Endodermal cell (in vitro differentiated cells): ENCODE measurements at regions not wholly inside any gene's neighbourhood (a gene's known extent, or its start where the extent isn't known, plus 50 kb on each side); places are given as distances from the start of the nearest gene placed in this dataset.

Source experiments
- DNase-seq: peaks from one replicate; pipeline ENCODE4 v3.0.0-alpha.2; 2017
- H3K27ac ChIP-seq: 2 replicates; pipeline ENCODE4 v1.5.1; 2013; ENCODE audit warnings: mild to moderate bottlenecking, low read depth, low read length, moderate library complexity
- H3K27me3 ChIP-seq: 2 replicates; pipeline ENCODE4 v1.6.1; 2013; ENCODE audit warnings: mild to moderate bottlenecking, low read length, moderate library complexity; ENCODE audit not compliant: insufficient read depth, control insufficient read depth, poor library complexity, severe bottlenecking
- H3K36me3 ChIP-seq: 2 replicates; pipeline ENCODE4 v1.7.0; 2013; ENCODE audit warnings: mild to moderate bottlenecking, low read length, moderate library complexity; ENCODE audit not compliant: control insufficient read depth, insufficient read depth
- H3K4me1 ChIP-seq: one replicate; pipeline ENCODE4 v1.7.0; 2013; ENCODE audit warnings: low read length; ENCODE audit not compliant: control insufficient read depth, insufficient read depth
- H3K4me3 ChIP-seq: 2 replicates; pipeline ENCODE4 v1.5.1; 2013; ENCODE audit warnings: mild to moderate bottlenecking, low read length, moderate library complexity
- H3K9ac ChIP-seq: 2 replicates; pipeline ENCODE4 v1.6.1; 2013; ENCODE audit warnings: mild to moderate bottlenecking, low read length, moderate library complexity; ENCODE audit not compliant: poor library complexity, severe bottlenecking; ENCODE audit errors: extremely low read depth
- H3K9me3 ChIP-seq: 2 replicates; pipeline ENCODE4 v1.6.1; 2013; ENCODE audit warnings: mild to moderate bottlenecking, low read length, moderate library complexity; ENCODE audit not compliant: control insufficient read depth
- H3K27ac Mint-ChIP-seq: 2 replicates; pipeline ENCODE4 v1.8.0; 2020; ENCODE audit warnings: mixed read lengths
- H3K27me3 Mint-ChIP-seq: 2 replicates; pipeline ENCODE4 v1.8.0; 2021; ENCODE audit warnings: mild to moderate bottlenecking, mixed read lengths; ENCODE audit not compliant: insufficient read depth
- H3K36me3 Mint-ChIP-seq: 2 replicates; pipeline ENCODE4 v1.8.0; 2020; ENCODE audit warnings: low read depth, mixed read lengths
- H3K4me1 Mint-ChIP-seq: 2 replicates; pipeline ENCODE4 v1.8.0; 2020; ENCODE audit warnings: mixed read lengths
- H3K4me3 Mint-ChIP-seq: 2 replicates; pipeline ENCODE4 v1.8.0; 2020; ENCODE audit warnings: mild to moderate bottlenecking, moderate library complexity, mixed read lengths
- H3K9me3 Mint-ChIP-seq: 2 replicates; pipeline ENCODE4 v1.8.0; 2020; ENCODE audit warnings: mild to moderate bottlenecking, mixed read lengths
- WGBS, 2 experiments: methylation state at CpG; one replicate each; pipeline versions ENCODE4 v1.1.5 to v1.1.7; 2013; ENCODE audit warnings: missing lambda C conversion rate in 2 of 2, mixed read lengths in 1 of 2; ENCODE audit not compliant: insufficient coverage in 1 of 2, insufficient read length in 1 of 2; 5-methylcytosine and 5-hydroxymethylcytosine counted together
- TF ChIP-seq, protein P1 (sequence below): fragments of 200-600 bp; sonication (generic); conservative IDR thresholded peaks from 2 replicates; pipeline ENCODE4 v1.5.0; 2021; ENCODE audit warnings: antibody characterized with exemption, mild to moderate bottlenecking

DNA sequence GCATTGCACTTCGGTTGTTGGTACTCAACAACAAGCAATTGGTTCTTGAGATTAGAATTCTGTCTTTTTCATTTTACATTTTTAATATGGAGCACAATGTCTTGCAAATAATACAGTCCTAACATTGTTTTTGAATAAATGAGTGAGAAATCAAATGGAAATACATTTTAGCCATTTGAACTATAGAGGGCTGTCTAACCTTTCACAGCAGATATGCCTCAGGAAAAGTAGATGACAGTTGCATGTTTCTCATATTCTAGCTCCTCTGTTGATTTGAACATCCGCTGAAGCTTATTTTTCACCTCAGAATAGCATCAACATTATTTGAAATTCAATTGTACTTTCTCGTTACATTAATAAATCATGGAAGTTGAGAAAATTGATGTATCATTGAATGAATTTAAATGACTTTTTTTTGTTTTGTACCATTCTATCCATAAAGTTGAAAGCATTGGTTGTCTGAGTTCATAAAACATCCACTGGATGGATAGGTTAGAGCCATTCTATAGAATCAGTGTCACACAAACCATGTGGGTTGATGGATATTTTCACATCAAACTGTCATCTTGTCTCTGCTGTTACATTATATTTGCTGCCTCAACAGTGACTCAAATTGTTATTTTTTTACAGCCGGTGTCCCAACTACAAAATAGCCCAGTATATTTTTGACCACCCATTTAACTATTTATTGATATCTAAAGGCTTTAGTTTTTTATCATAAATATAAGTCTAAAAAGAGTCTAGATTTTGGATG is 928.3 kb downstream of the NSUN3 start:
- H3K4me3 ChIP-seq = no peak overlapping the region
- Mint-ChIP-seq H3K27me3 (no peaks in the 10 kb centered on the region), H3K4me3 (no peak overlapping the region), H3K4me1 (no peaks in the 10 kb centered on the region), H3K36me3 (no peaks in the 10 kb centered on the region), H3K9me3 (no peaks in the 10 kb centered on the region), H3K27ac (no peak overlapping the region)
- 90% methylated on average over 3 of the region's 4 CpGs; no CpG with 5 or more reads in 1 of the 2 experiments for WGBS, 2 experiments
- H3K4me1 ChIP-seq = no peaks in the 10 kb centered on the region
- no peak overlapping the region for H3K27ac ChIP-seq
- H3K9me3 ChIP-seq = no peaks in the 10 kb centered on the region
- no peak overlapping the region for H3K9ac ChIP-seq
- H3K36me3 ChIP-seq = no peaks in the 10 kb centered on the region
- no peaks in the 10 kb centered on the region for H3K27me3 ChIP-seq
- TF ChIP-seq, protein P1, sequence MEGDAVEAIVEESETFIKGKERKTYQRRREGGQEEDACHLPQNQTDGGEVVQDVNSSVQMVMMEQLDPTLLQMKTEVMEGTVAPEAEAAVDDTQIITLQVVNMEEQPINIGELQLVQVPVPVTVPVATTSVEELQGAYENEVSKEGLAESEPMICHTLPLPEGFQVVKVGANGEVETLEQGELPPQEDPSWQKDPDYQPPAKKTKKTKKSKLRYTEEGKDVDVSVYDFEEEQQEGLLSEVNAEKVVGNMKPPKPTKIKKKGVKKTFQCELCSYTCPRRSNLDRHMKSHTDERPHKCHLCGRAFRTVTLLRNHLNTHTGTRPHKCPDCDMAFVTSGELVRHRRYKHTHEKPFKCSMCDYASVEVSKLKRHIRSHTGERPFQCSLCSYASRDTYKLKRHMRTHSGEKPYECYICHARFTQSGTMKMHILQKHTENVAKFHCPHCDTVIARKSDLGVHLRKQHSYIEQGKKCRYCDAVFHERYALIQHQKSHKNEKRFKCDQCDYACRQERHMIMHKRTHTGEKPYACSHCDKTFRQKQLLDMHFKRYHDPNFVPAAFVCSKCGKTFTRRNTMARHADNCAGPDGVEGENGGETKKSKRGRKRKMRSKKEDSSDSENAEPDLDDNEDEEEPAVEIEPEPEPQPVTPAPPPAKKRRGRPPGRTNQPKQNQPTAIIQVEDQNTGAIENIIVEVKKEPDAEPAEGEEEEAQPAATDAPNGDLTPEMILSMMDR = no peak
- no peak for DNase-seq

DNA sequence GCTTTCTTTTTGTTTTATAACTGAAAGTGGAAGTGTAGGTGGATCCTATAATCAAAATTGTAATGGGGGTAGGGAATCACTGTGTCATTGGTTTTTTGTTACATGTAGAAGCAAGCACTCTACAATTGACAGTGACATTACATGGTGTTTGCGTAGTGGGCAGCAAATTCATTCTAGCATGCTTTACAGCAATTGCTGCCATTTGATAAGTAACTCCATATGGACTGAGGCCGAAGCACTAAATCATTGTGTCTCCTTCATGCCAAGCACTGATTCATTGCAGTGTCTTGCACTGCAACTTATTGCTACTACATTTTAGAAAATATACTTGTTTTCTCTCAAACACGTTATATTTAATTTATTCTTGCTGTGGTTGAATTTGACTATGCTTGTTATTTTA is 933.9 kb downstream of the NSUN3 start:
- no peaks in the 10 kb centered on the region for H3K4me1 ChIP-seq
- no peaks in the 10 kb centered on the region for H3K9me3 ChIP-seq
- Mint-ChIP-seq H3K27ac (no peak overlapping the region), H3K27me3 (no peaks in the 10 kb centered on the region), H3K4me1 (no peaks in the 10 kb centered on the region), H3K36me3 (no peaks in the 10 kb centered on the region), H3K4me3 (no peak overlapping the region), H3K9me3 (peaks cover 2% of the 10 kb centered on the region)
- no peak overlapping the region for H3K9ac ChIP-seq
- H3K36me3 ChIP-seq = no peaks in the 10 kb centered on the region
- no peak overlapping the region for H3K4me3 ChIP-seq
- TF ChIP-seq, protein P1 = no peak
- WGBS, 2 experiments = 83 to 92% methylated on average over 2 to 3 of the region's 3 CpGs
- no peak for DNase-seq
- no peak overlapping the region for H3K27ac ChIP-seq
- no peaks in the 10 kb centered on the region for H3K27me3 ChIP-seq

DNA sequence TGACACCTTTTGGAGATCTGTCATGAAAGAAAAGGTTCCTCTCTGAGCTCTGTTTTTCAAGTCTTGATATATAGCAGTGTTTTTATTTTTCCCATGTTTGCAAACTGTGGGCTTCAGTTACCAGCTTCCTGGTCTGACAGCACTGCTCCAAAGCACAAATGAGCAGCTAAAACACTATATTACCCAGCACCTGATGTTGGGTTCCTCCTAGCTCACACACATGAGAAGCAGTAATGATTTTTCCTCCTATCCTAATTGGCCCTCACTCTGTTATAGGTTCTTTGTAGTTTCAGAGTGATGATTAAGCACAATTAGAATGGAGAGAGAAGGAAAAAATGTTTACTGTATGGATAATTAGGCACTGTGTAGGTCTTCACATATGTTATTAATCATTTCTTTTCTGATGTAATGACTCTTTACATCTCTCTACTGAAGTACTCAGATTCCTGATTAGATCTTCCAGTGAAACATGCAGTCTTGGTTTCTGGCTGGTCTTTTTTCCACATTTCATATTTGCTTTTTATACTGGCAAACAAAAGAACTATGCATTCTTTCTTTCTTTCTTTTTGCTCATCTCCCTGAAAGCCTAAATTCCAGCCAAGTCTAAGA is 939.7 kb downstream of the NSUN3 start:
- Histone ChIP-seq H3K9me3 (no peaks in the 10 kb centered on the region), H3K4me1 (no peaks in the 10 kb centered on the region), H3K27me3 (no peaks in the 10 kb centered on the region), H3K27ac (no peak overlapping the region), H3K36me3 (no peaks in the 10 kb centered on the region), H3K9ac (no peak overlapping the region), H3K4me3 (no peak overlapping the region)
- TF ChIP-seq, protein P1 = no peak
- Mint-ChIP-seq H3K36me3 (no peaks in the 10 kb centered on the region), H3K27ac (no peak overlapping the region), H3K9me3 (peaks cover 2% of the 10 kb centered on the region), H3K27me3 (no peaks in the 10 kb centered on the region), H3K4me1 (no peaks in the 10 kb centered on the region), H3K4me3 (no peak overlapping the region)
- DNase-seq = no peak
